H1 (cell line): ENCODE measurements at regions not wholly inside any gene's neighbourhood (a gene's known extent, or its start where the extent isn't known, plus 50 kb on each side); places are given as distances from the start of the nearest gene placed in this dataset.

Experiments
- CTCF ChIA-PET: fragments of 300-600 bp; sonication (Branson Sonifier 250); formaldehyde crosslinking; loops from one replicate; lab custom pipeline; 2021; ENCODE audit not compliant: partially characterized antibody; lab: Charles Lee
- POLR2A ChIA-PET: fragments of 300-600 bp; sonication (Branson Sonifier 250); formaldehyde crosslinking; loops from one replicate; lab custom pipeline; 2021; ENCODE audit warnings: inconsistent platforms; ENCODE audit not compliant: partially characterized antibody; lab: Charles Lee
- DNase-seq, 2 experiments: peaks; one replicate each; pipeline versions ENCODE4 v3.0.0 to v3.0.0-alpha.2; 2010 to 2022; ENCODE audit warnings: low spot score in 2 of 2, low read depth in 1 of 2, mixed read lengths in 1 of 2
- FAIRE-seq: peaks from 2 replicates; lab custom pipeline; 2011; peaks lifted over from hg19 to GRCh38; lab: Jason Lieb, UNC
- H2AFZ ChIP-seq: 2 replicates; pipeline ENCODE4 v1.8.1; 2012; ENCODE audit warnings: low read length, inconsistent platforms
- H2AK5ac ChIP-seq: 2 replicates; pipeline ENCODE4 v1.6.1; 2013; ENCODE audit warnings: low read depth, low read length
- H2BK120ac ChIP-seq: replicated peaks from 2 replicates; pipeline ENCODE3; 2013; ENCODE audit warnings: low read depth, low read length, inconsistent platforms
- H2BK12ac ChIP-seq: 2 replicates; pipeline ENCODE4 v1.6.1; 2013; ENCODE audit warnings: low read depth, low read length
- H2BK15ac ChIP-seq: 2 replicates; pipeline ENCODE4 v1.6.1; 2013; ENCODE audit warnings: low read length
- H2BK20ac ChIP-seq: 2 replicates; pipeline ENCODE4 v1.6.1; 2013; ENCODE audit warnings: low read length
- H2BK5ac ChIP-seq: 2 replicates; pipeline ENCODE4 v1.6.1; 2013; ENCODE audit warnings: low read depth, low read length
- H3K14ac ChIP-seq: 2 replicates; pipeline ENCODE4 v1.6.1; 2013; ENCODE audit warnings: inconsistent platforms; ENCODE audit not compliant: insufficient read length
- H3K18ac ChIP-seq: 2 replicates; pipeline ENCODE4 v1.6.1; 2013; ENCODE audit warnings: low read length; ENCODE audit errors: extremely low read depth
- H3K23ac ChIP-seq: 2 replicates; pipeline ENCODE4 v1.6.1; 2013; ENCODE audit warnings: inconsistent platforms; ENCODE audit not compliant: insufficient read length
- H3K23me2 ChIP-seq: 2 replicates; pipeline ENCODE4 v1.6.1; 2013; ENCODE audit warnings: low read depth, low read length
- H3K27ac ChIP-seq: 2 replicates; pipeline ENCODE4 v1.6.1; 2011; ENCODE audit warnings: low read depth, low read length, inconsistent platforms
- H3K27me3 ChIP-seq, 4 experiments: replicated peaks in 1 of 4; 1 replicate in 1 of 4; 2 replicates in 3 of 4; pipeline versions ENCODE4 v1.6.1 to v1.8.1; 2011 to 2013; ENCODE audit warnings: low read length in 3 of 4, mild to moderate bottlenecking in 3 of 4, inconsistent platforms in 2 of 4, mixed read lengths in 2 of 4, moderate library complexity in 1 of 4; ENCODE audit not compliant: control insufficient read depth in 3 of 4, insufficient read depth in 3 of 4; ENCODE audit errors: extremely low read depth in 1 of 4
- H3K36me3 ChIP-seq, 4 experiments: 2 replicates each; pipeline versions ENCODE4 v1.6.1 to v1.8.1; 2011 to 2013; ENCODE audit warnings: mild to moderate bottlenecking in 4 of 4, low read length in 3 of 4, moderate library complexity in 2 of 4, control low read depth in 1 of 4, inconsistent platforms in 1 of 4; ENCODE audit not compliant: insufficient read depth in 4 of 4, control insufficient read depth in 2 of 4
- H3K4ac ChIP-seq: replicated peaks from 2 replicates; pipeline ENCODE3; 2013; ENCODE audit warnings: low read length, low read depth, mixed read lengths, inconsistent platforms; ENCODE audit not compliant: insufficient read length
- H3K4me1 ChIP-seq, 4 experiments: replicated peaks in 1 of 4; 1 replicate in 1 of 4; 2 replicates in 3 of 4; pipeline versions ENCODE4 v1.6.1 to v1.8.1; 2011 to 2013; ENCODE audit warnings: low read length in 3 of 4, inconsistent platforms in 2 of 4, mixed read lengths in 1 of 4; ENCODE audit not compliant: insufficient read depth in 4 of 4, control insufficient read depth in 3 of 4
- H3K4me2 ChIP-seq, 2 experiments: 2 replicates each; pipeline versions ENCODE4 v1.6.1 to v1.8.1; 2011 to 2013; ENCODE audit warnings: low read depth in 2 of 2, low read length in 2 of 2, control low read depth in 1 of 2, inconsistent platforms in 1 of 2, mild to moderate bottlenecking in 1 of 2; ENCODE audit not compliant: insufficient read depth in 1 of 2
- H3K4me3 ChIP-seq, 4 experiments: fragments of 200-600, 300-600 bp in 1 of 4; sonication (generic), shearing (Covaris generic), sonication (Bioruptor Twin) in 1 of 4; 2 replicates each; pipeline versions ENCODE4 v1.5.1 to v1.8.1; 2011 to 2016; ENCODE audit warnings: low read length in 4 of 4, low read depth in 3 of 4, control low read depth in 2 of 4, inconsistent platforms in 2 of 4, mild to moderate bottlenecking in 2 of 4, mixed read lengths in 1 of 4, moderate library complexity in 1 of 4; ENCODE audit not compliant: insufficient read depth in 2 of 4; ENCODE audit errors: extremely low read depth in 1 of 4
- H3K56ac ChIP-seq: replicated peaks from 2 replicates; pipeline ENCODE3; 2013; ENCODE audit warnings: low read depth, mild to moderate bottlenecking, mixed read lengths, low read length, inconsistent platforms; ENCODE audit not compliant: insufficient read length
- H3K79me1 ChIP-seq: 2 replicates; pipeline ENCODE4 v1.6.1; 2013; ENCODE audit warnings: low read depth, low read length, control low read depth
- H3K79me2 ChIP-seq, 2 experiments: 2 replicates each; pipeline versions ENCODE4 v1.6.1 to v1.8.1; 2012 to 2013; ENCODE audit warnings: low read length in 2 of 2, mild to moderate bottlenecking in 2 of 2, inconsistent platforms in 1 of 2; ENCODE audit not compliant: insufficient read depth in 2 of 2, control insufficient read depth in 1 of 2
- H3K9ac ChIP-seq, 4 experiments: replicated peaks in 1 of 4; 1 replicate in 1 of 4; 2 replicates in 3 of 4; pipeline versions ENCODE4 v1.6.1 to v1.8.1; 2011 to 2013; ENCODE audit warnings: low read depth in 3 of 4, low read length in 3 of 4, control low read depth in 2 of 4, mild to moderate bottlenecking in 2 of 4, moderate library complexity in 2 of 4, inconsistent platforms in 1 of 4; ENCODE audit errors: extremely low read depth in 1 of 4
- H3K9me3 ChIP-seq, 2 experiments: 2 replicates each; pipeline versions ENCODE4 v1.6.1 to v1.8.1; 2012 to 2013; ENCODE audit warnings: mild to moderate bottlenecking in 2 of 2, moderate library complexity in 2 of 2, control low read depth in 1 of 2, inconsistent platforms in 1 of 2, low read depth in 1 of 2, low read length in 1 of 2, mixed read lengths in 1 of 2; ENCODE audit not compliant: insufficient read depth in 2 of 2
- H4K20me1 ChIP-seq, 2 experiments: replicated peaks in 1 of 2; 2 replicates each; pipeline versions ENCODE3 to v1.8.1; 2011 to 2013; ENCODE audit warnings: inconsistent platforms in 2 of 2, low read length in 2 of 2, mild to moderate bottlenecking in 1 of 2; ENCODE audit not compliant: insufficient read depth in 2 of 2, control insufficient read depth in 1 of 2
- H4K5ac ChIP-seq: 2 replicates; pipeline ENCODE4 v1.6.1; 2013; ENCODE audit warnings: low read length, low read depth, mixed read lengths, inconsistent platforms; ENCODE audit not compliant: insufficient read length
- H4K8ac ChIP-seq: 2 replicates; pipeline ENCODE4 v1.8.0; 2013; ENCODE audit warnings: mild to moderate bottlenecking, moderate library complexity, low read length, inconsistent platforms; ENCODE audit not compliant: insufficient read depth; ENCODE audit errors: extremely low read depth
- H4K91ac ChIP-seq: replicated peaks from 2 replicates; pipeline ENCODE3; 2013; ENCODE audit warnings: low read length, mixed read lengths, inconsistent platforms; ENCODE audit not compliant: insufficient read length
- CBX8 ChIP-seq: fragments of 300-800, 300-1000 bp; sonication (generic); IDR thresholded peaks from 2 replicates; pipeline ENCODE4 v1.7.1; 2016; ENCODE audit warnings: low read depth, low read length, borderline replicate concordance
- NRF1 ChIP-seq: IDR thresholded peaks from 2 replicates; pipeline ENCODE4 v1.6.1; 2011; ENCODE audit warnings: mild to moderate bottlenecking, low read depth, low read length, improper control_type of control experiment
- TAF1 ChIP-seq: IDR thresholded peaks from 2 replicates; pipeline ENCODE4 v1.6.1; 2011; ENCODE audit warnings: mild to moderate bottlenecking, low read depth, low read length
- TBP ChIP-seq: IDR thresholded peaks from 2 replicates; pipeline ENCODE4 v1.6.1; 2011; ENCODE audit warnings: low read depth, low read length, improper control_type of control experiment
- WGBS, 2 experiments: shearing (Covaris generic) in 1 of 2; methylation state at CpG; one replicate each; pipeline versions ENCODE4 v1.1.6 to v1.1.7; 2013 to 2015; ENCODE audit warnings: low lambda C conversion rate in 2 of 2, mixed read lengths in 2 of 2, inconsistent platforms in 1 of 2, low coverage in 1 of 2, missing lambda C conversion rate in 1 of 2; ENCODE audit not compliant: insufficient replicate concordance in 2 of 2, insufficient coverage in 1 of 2, insufficient read length in 1 of 2; ENCODE audit errors: extremely low coverage in 1 of 2, missing lambda C conversion rate in 1 of 2; 5-methylcytosine and 5-hydroxymethylcytosine counted together

- Histone ChIP-seq H3K4me1 (no peaks in the 10 kb centered on the region), H3K79me2 (no peaks in the 10 kb centered on the region), H2BK120ac (no peak overlapping the region), H2BK15ac (no peak overlapping the region), H3K23me2 (no peaks in the 10 kb centered on the region), H2AFZ (no peak overlapping the region), H3K36me3 (no peaks in the 10 kb centered on the region), H3K14ac (no peak overlapping the region), H2BK12ac (no peak overlapping the region), H2BK5ac (no peak overlapping the region), H3K4me3 (no peak overlapping the region), H4K91ac (no peak overlapping the region), H3K27me3 (no peaks in the 10 kb centered on the region), H3K4ac (no peak overlapping the region), H3K79me1 (no peaks in the 10 kb centered on the region), H4K20me1 (no peaks in the 10 kb centered on the region), H4K5ac (no peak overlapping the region), H3K9me3 (no peaks in the 10 kb centered on the region), H2AK5ac (no peak overlapping the region), H3K27ac (no peak overlapping the region), H4K8ac (no peak overlapping the region), H3K4me2 (no peak overlapping the region), H3K9ac (no peak overlapping the region), H3K18ac (no peak overlapping the region), H3K23ac (no peak overlapping the region), H2BK20ac (no peak overlapping the region), H3K56ac (no peak overlapping the region)
- ChIA-PET CTCF (no interaction called here), POLR2A (no interaction called here)
- no peak for TF ChIP-seq TBP
- no peak for TF ChIP-seq NRF1
- TF ChIP-seq CBX8 = no peak
- no peak for TF ChIP-seq TAF1
- FAIRE-seq (no peak), DNase-seq (no peak)
- 95% methylated on average over 7 of the region's 7 CpGs; no CpG with 5 or more reads in 1 of the 2 experiments for WGBS, 2 experiments
These were observed 970.5 kb upstream of the SLC35B3 start for GRCh38 chr6:9405825-9406224.
